ENCODE measurements at regions not wholly inside any gene's neighbourhood (a gene's known extent, or its start where the extent isn't known, plus 50 kb on each side); places are given as distances from the start of the nearest gene placed in this dataset.

DNA sequence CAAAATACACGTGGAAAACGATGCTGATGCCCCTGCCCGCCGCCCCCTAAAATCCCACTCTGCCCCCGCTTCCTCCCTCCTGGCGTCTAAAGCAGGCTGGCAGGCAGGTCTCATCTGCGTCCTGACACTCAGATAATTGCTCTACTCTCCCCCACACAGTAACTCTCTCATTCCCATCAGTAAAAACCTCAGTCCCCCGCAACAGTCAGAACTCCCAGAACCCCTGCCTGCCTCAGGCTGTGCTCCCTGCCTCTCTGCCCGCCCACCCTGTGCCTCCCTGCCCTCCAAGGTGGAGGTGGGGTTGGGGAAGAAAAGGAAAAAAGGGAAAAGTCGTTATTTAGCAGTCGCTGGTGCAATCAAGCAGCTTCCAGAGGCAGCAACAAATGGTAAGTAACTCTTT, 473.7 kb downstream of the EFNB2 start (continued):
- TF ChIP-seq, protein P1, sequence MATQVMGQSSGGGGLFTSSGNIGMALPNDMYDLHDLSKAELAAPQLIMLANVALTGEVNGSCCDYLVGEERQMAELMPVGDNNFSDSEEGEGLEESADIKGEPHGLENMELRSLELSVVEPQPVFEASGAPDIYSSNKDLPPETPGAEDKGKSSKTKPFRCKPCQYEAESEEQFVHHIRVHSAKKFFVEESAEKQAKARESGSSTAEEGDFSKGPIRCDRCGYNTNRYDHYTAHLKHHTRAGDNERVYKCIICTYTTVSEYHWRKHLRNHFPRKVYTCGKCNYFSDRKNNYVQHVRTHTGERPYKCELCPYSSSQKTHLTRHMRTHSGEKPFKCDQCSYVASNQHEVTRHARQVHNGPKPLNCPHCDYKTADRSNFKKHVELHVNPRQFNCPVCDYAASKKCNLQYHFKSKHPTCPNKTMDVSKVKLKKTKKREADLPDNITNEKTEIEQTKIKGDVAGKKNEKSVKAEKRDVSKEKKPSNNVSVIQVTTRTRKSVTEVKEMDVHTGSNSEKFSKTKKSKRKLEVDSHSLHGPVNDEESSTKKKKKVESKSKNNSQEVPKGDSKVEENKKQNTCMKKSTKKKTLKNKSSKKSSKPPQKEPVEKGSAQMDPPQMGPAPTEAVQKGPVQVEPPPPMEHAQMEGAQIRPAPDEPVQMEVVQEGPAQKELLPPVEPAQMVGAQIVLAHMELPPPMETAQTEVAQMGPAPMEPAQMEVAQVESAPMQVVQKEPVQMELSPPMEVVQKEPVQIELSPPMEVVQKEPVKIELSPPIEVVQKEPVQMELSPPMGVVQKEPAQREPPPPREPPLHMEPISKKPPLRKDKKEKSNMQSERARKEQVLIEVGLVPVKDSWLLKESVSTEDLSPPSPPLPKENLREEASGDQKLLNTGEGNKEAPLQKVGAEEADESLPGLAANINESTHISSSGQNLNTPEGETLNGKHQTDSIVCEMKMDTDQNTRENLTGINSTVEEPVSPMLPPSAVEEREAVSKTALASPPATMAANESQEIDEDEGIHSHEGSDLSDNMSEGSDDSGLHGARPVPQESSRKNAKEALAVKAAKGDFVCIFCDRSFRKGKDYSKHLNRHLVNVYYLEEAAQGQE (IDR thresholded peaks at IDR 0.05; ENCODE audit: unreplicated experiment) = no peak

DNA sequence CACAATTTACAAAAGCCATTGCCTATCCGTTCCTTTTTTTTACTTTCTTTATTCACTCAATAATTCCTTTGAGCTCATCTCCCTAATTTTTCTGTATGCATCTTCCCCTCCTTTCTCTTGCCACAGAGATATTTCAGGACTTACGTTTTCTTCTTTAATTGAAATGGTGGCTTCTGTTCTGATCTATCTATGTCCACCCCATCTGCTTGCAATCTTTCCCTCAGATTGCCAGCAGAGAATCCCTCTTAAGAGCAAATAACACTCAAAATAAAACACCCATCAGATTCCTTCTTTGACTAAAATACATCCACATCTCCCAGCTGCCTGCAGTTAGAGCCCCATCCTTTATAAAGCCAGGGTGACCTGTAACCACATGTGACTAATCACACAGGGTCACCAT, 478.6 kb downstream of the EFNB2 start:
- Histone ChIP-seq H2AFZ (no peak overlapping the region), H3K27ac (ENCODE audit: low read depth) (no peak overlapping the region), H3K4me2 (no peak overlapping the region), H4K20me1 (replicated peaks; ENCODE audit: insufficient read depth) (no peaks in the 10 kb centered on the region), H3K79me2 (replicated peaks; ENCODE audit: insufficient read depth) (no peaks in the 10 kb centered on the region), H3K4me1 (ENCODE audit: insufficient read depth) (no peaks in the 10 kb centered on the region), H3K36me3 (ENCODE audit: insufficient read depth) (no peaks in the 10 kb centered on the region), H3K27me3 (ENCODE audit: insufficient read depth) (no peaks in the 10 kb centered on the region), H3K9me2 (ENCODE audit: insufficient read depth) (0 out of 2 replicates have a peak, but pooled peaks cover 5% of the 10 kb centered on the region), H3F3A (replicated peaks; ENCODE audit: low read depth) (no peaks in the 10 kb centered on the region), H3K4me3 (no peak overlapping the region)
- DNase-seq (ENCODE audit: low spot score) (no peak), ATAC-seq (no peak)
- H3K9me3 Mint-ChIP-seq = no peaks in the 10 kb centered on the region
- no peaks in the 10 kb centered on the region for H3K27me3 Mint-ChIP-seq (ENCODE audit: insufficient read depth, low read depth, poor library complexity)
- H3K4me3 Mint-ChIP-seq = no peak overlapping the region
- H3K27ac Mint-ChIP-seq = no peak overlapping the region
- H3K36me3 Mint-ChIP-seq (ENCODE audit: low read depth) = no peaks in the 10 kb centered on the region
- no peaks in the 10 kb centered on the region for H3K4me1 Mint-ChIP-seq
- TF ChIP-seq ZNF331 (CRISPR knock-in tag; IDR thresholded peaks at IDR 0.05; ENCODE audit: low read depth) (no peak), EZH2 (IDR thresholded peaks at IDR 0.05; ENCODE audit: low read depth, unreplicated experiment) (no peak), POLR2AphosphoS5 (IDR thresholded peaks at IDR 0.05; ENCODE audit: low read depth) (no peak), JUNB (IDR thresholded peaks at IDR 0.05; ENCODE audit: unreplicated experiment) (no peak), NANOG (IDR thresholded peaks at IDR 0.05; ENCODE audit: borderline replicate concordance) (no peak), STAT1 (IDR thresholded peaks at IDR 0.05; ENCODE audit: unreplicated experiment) (no peak), EZH2phosphoT487 (IDR thresholded peaks at IDR 0.05; ENCODE audit: unreplicated experiment) (no peak)
- TF ChIP-seq, protein P2, sequence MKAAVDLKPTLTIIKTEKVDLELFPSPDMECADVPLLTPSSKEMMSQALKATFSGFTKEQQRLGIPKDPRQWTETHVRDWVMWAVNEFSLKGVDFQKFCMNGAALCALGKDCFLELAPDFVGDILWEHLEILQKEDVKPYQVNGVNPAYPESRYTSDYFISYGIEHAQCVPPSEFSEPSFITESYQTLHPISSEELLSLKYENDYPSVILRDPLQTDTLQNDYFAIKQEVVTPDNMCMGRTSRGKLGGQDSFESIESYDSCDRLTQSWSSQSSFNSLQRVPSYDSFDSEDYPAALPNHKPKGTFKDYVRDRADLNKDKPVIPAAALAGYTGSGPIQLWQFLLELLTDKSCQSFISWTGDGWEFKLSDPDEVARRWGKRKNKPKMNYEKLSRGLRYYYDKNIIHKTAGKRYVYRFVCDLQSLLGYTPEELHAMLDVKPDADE (IDR thresholded peaks at IDR 0.05) = no peak
- TF ChIP-seq, protein P3, sequence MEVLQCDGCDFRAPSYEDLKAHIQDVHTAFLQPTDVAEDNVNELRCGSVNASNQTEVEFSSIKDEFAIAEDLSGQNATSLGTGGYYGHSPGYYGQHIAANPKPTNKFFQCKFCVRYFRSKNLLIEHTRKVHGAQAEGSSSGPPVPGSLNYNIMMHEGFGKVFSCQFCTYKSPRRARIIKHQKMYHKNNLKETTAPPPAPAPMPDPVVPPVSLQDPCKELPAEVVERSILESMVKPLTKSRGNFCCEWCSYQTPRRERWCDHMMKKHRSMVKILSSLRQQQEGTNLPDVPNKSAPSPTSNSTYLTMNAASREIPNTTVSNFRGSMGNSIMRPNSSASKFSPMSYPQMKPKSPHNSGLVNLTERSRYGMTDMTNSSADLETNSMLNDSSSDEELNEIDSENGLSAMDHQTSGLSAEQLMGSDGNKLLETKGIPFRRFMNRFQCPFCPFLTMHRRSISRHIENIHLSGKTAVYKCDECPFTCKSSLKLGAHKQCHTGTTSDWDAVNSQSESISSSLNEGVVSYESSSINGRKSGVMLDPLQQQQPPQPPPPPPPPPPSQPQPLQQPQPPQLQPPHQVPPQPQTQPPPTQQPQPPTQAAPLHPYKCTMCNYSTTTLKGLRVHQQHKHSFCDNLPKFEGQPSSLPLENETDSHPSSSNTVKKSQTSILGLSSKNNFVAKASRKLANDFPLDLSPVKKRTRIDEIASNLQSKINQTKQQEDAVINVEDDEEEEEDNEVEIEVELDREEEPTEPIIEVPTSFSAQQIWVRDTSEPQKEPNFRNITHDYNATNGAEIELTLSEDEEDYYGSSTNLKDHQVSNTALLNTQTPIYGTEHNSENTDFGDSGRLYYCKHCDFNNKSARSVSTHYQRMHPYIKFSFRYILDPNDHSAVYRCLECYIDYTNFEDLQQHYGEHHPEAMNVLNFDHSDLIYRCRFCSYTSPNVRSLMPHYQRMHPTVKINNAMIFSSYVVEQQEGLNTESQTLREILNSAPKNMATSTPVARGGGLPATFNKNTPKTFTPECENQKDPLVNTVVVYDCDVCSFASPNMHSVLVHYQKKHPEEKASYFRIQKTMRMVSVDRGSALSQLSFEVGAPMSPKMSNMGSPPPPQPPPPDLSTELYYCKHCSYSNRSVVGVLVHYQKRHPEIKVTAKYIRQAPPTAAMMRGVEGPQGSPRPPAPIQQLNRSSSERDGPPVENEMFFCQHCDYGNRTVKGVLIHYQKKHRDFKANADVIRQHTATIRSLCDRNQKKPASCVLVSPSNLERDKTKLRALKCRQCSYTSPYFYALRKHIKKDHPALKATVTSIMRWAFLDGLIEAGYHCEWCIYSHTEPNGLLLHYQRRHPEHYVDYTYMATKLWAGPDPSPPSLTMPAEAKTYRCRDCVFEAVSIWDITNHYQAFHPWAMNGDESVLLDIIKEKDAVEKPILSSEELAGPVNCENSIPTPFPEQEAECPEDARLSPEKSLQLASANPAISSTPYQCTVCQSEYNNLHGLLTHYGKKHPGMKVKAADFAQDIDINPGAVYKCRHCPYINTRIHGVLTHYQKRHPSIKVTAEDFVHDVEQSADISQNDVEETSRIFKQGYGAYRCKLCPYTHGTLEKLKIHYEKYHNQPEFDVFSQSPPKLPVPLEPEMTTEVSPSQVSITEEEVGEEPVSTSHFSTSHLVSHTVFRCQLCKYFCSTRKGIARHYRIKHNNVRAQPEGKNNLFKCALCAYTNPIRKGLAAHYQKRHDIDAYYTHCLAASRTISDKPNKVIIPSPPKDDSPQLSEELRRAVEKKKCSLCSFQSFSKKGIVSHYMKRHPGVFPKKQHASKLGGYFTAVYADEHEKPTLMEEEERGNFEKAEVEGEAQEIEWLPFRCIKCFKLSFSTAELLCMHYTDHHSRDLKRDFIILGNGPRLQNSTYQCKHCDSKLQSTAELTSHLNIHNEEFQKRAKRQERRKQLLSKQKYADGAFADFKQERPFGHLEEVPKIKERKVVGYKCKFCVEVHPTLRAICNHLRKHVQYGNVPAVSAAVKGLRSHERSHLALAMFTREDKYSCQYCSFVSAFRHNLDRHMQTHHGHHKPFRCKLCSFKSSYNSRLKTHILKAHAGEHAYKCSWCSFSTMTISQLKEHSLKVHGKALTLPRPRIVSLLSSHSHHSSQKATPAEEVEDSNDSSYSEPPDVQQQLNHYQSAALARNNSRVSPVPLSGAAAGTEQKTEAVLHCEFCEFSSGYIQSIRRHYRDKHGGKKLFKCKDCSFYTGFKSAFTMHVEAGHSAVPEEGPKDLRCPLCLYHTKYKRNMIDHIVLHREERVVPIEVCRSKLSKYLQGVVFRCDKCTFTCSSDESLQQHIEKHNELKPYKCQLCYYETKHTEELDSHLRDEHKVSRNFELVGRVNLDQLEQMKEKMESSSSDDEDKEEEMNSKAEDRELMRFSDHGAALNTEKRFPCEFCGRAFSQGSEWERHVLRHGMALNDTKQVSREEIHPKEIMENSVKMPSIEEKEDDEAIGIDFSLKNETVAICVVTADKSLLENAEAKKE (CRISPR knock-in tag; IDR thresholded peaks at IDR 0.05) = no peak
- TF ChIP-seq, protein P4, sequence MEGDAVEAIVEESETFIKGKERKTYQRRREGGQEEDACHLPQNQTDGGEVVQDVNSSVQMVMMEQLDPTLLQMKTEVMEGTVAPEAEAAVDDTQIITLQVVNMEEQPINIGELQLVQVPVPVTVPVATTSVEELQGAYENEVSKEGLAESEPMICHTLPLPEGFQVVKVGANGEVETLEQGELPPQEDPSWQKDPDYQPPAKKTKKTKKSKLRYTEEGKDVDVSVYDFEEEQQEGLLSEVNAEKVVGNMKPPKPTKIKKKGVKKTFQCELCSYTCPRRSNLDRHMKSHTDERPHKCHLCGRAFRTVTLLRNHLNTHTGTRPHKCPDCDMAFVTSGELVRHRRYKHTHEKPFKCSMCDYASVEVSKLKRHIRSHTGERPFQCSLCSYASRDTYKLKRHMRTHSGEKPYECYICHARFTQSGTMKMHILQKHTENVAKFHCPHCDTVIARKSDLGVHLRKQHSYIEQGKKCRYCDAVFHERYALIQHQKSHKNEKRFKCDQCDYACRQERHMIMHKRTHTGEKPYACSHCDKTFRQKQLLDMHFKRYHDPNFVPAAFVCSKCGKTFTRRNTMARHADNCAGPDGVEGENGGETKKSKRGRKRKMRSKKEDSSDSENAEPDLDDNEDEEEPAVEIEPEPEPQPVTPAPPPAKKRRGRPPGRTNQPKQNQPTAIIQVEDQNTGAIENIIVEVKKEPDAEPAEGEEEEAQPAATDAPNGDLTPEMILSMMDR (conservative IDR thresholded peaks at IDR 0.05; ENCODE audit: low read depth in 2 of 2) = no peak

Data from GM23338 (cell line).